ENCODE measurements at regions not wholly inside any gene's neighbourhood (a gene's known extent, or its start where the extent isn't known, plus 50 kb on each side); places are given as distances from the start of the nearest gene placed in this dataset.
A peak's percentile ranks its signal among the peaks of the same experiment; 100 is the strongest.

DNA sequence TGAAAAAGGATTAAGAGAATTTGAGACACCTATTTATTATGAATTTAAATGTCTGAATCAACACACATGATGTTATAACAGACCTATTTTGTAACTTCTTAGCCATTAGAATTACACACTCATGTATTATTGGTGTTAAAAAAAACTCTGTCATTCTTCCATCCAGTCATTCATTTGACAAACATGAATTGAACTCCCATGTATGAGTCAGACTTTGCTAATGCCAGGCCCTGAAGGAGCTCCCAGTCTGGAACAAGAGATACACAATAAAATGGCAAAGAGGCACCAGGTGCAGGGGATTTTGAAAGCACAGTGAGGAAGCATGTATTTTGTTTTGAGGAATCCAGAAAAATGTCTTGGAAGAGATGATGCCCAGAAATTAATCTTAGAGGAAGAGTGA, 87.7 kb upstream of the EFHC2 start:
- H3K4me2 ChIP-seq, result no peak overlapping the region
- no peaks in the 10 kb centered on the region for H3K79me2 ChIP-seq
- H3K4me1 ChIP-seq (ENCODE audit: insufficient read depth), result peaks cover 10% of the 10 kb centered on the region
- H3K4me3 ChIP-seq, result no peak overlapping the region
- no peaks in the 10 kb centered on the region for H3K27me3 ChIP-seq
- TF ChIP-seq EZH2phosphoT487 (IDR thresholded peaks at IDR 0.05; ENCODE audit: low read depth, severe bottlenecking, unreplicated experiment), result no peak
- TF ChIP-seq CTCF (IDR thresholded peaks at IDR 0.05; ENCODE audit: poor library complexity), result no peak
- no peak for TF ChIP-seq EZH2 (IDR thresholded peaks at IDR 0.05; ENCODE audit: borderline replicate concordance)
- no peaks in the 10 kb centered on the region for H3K36me3 ChIP-seq (replicated peaks; ENCODE audit: insufficient read depth, low read depth)
- no peaks in the 10 kb centered on the region for H4K20me1 ChIP-seq (ENCODE audit: insufficient read depth, poor library complexity, severe bottlenecking)
- DNase-seq (ENCODE audit: low spot score), result peak; percentile 9
- H3K9me3 ChIP-seq (ENCODE audit: low read depth), result no peaks in the 10 kb centered on the region
- no peak overlapping the region for H2AFZ ChIP-seq
- no peaks in the 10 kb centered on the region for H3K9me2 ChIP-seq (replicated peaks; ENCODE audit: insufficient read depth)
- H3K27ac ChIP-seq, result peak overlapping the region; percentile 47

DNA sequence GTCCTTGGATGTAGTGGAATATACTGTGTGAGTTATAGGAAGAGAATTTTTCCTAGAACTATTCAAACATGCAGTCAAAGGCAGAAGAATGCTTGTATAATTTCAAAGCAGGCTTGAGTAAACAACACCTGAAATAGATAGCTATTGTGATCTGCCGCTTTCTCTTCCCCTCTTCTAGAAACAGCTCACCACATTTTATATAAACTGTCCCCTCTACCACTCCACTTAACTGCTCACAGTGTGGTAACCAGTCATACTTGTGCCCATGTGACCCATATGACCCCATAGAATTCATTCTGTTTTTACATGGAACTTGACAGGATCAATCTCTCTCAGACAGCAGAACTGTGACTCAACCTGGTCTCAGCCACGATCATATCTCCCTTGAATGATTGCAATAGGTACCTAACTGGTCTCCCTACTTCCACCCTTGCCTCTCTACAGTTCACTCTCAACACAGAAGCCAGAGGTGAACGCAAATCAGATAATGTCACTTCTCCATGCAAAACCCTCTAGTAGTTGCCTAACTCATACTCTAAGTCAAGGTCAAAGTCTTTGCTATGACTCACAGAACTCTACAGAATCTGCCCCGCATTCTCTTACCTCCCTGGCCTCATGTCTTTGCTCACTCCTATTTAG, 85.6 kb upstream of the EFHC2 start:
- Histone ChIP-seq H3K36me3 (replicated peaks; ENCODE audit: insufficient read depth, low read depth) (no peaks in the 10 kb centered on the region), H3K9me2 (replicated peaks; ENCODE audit: insufficient read depth) (no peaks in the 10 kb centered on the region), H3K4me2 (peak overlapping the region; percentile 60), H3K4me3 (no peak overlapping the region), H4K20me1 (ENCODE audit: insufficient read depth, poor library complexity, severe bottlenecking) (no peaks in the 10 kb centered on the region), H3K27me3 (no peaks in the 10 kb centered on the region), H3K9me3 (ENCODE audit: low read depth) (no peaks in the 10 kb centered on the region), H2AFZ (no peak overlapping the region), H3K27ac (peak overlapping the region; percentile 82), H3K4me1 (ENCODE audit: insufficient read depth) (peaks cover 10% of the 10 kb centered on the region), H3K79me2 (no peaks in the 10 kb centered on the region)
- no peak for TF ChIP-seq CTCF (IDR thresholded peaks at IDR 0.05; ENCODE audit: poor library complexity)
- TF ChIP-seq EZH2 (IDR thresholded peaks at IDR 0.05; ENCODE audit: borderline replicate concordance), result no peak
- TF ChIP-seq EZH2phosphoT487 (IDR thresholded peaks at IDR 0.05; ENCODE audit: low read depth, severe bottlenecking, unreplicated experiment), result no peak
- WGBS (ENCODE audit: low lambda C conversion rate, missing lambda C conversion rate), result 52% methylated on average over 4 of the region's 4 CpGs
- peak; percentile 47 for DNase-seq (ENCODE audit: low spot score)

GRCh38 chrX:44422631-44423030, 79.2 kb upstream of the EFHC2 start:
- H3K27ac ChIP-seq, result no peak overlapping the region
- no peak overlapping the region for H3K4me3 ChIP-seq
- H2AFZ ChIP-seq, result no peak overlapping the region
- TF ChIP-seq EZH2 (IDR thresholded peaks at IDR 0.05; ENCODE audit: borderline replicate concordance) (no peak), CTCF (IDR thresholded peaks at IDR 0.05; ENCODE audit: poor library complexity) (no peak), EZH2phosphoT487 (IDR thresholded peaks at IDR 0.05; ENCODE audit: low read depth, severe bottlenecking, unreplicated experiment) (no peak)
- no peaks in the 10 kb centered on the region for H3K27me3 ChIP-seq
- DNase-seq (ENCODE audit: low spot score), result no peak
- H3K36me3 ChIP-seq (replicated peaks; ENCODE audit: insufficient read depth, low read depth), result no peaks in the 10 kb centered on the region
- H3K4me2 ChIP-seq, result no peak overlapping the region
- H3K4me1 ChIP-seq (ENCODE audit: insufficient read depth), result no peaks in the 10 kb centered on the region
- H4K20me1 ChIP-seq (ENCODE audit: insufficient read depth, poor library complexity, severe bottlenecking), result no peaks in the 10 kb centered on the region
- no peaks in the 10 kb centered on the region for H3K9me2 ChIP-seq (replicated peaks; ENCODE audit: insufficient read depth)
- H3K9me3 ChIP-seq (ENCODE audit: low read depth), result no peaks in the 10 kb centered on the region
- no peaks in the 10 kb centered on the region for H3K79me2 ChIP-seq
- 46% methylated on average over 1 of the region's 1 CpG for WGBS (ENCODE audit: low lambda C conversion rate, missing lambda C conversion rate)
